Iris pigment epithelial cell (primary cell): ENCODE measurements at regions not wholly inside any gene's neighbourhood (a gene's known extent, or its start where the extent isn't known, plus 50 kb on each side); places are given as distances from the start of the nearest gene placed in this dataset.
"Not testable (repeated sequence)": the region's sequence is repeated elsewhere in the genome, so short reads cannot be mapped to it uniquely, and the experiment has no call there.

Experiments
- DNase-seq: peaks from one replicate; pipeline ENCODE4 v3.0.0-alpha.2; 2011; ENCODE audit warnings: low read depth

DNA sequence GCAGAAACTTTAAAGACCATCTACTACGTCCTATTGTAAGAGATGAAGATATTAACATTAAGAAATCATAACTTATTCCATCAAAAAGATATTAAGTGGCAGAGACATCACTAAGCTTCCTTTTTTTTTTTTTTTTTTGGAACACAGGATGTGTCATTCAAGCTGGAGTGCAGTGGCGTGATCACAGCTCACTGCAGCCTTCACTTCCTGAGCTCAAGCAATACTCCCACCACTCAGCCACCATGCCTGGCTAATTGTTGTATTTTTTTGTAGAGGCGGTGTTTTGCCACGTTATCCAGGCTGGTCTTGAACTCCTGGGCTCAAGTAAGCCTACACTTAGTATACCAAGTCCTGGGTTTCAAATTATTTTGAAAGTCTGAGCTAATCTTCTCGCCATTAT lies 169.7 kb upstream of the KCTD7 start:
- DNase-seq = peak; percentile 20

DNA sequence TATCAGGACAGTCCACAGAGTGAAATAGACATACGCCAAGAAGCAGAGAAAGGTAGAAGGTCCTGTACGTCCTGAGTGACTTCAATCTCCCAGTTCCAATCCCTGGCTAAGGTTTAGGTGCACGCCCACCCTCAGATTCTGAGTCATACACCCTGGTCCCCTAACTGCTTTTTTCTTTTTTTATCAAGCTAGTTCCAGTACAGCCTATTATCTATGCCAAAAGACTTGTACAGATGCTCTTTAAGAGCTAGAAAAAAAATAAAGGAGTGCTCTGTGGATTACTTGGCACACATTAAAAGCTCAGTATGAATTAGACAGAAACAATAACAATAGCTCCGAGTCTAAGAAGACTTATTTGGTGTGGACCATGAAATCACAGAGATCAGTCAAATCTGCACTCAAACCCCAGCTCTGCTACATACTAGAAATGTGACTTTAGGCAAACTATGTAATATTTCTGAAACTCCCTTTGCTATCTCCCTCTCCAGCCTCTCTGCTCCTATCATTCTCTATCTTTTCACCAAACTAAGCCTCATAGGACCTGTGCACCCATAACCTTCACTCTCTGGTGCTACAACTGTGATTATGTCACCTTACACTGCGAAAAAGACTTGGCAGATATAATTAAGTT lies 168.8 kb upstream of the KCTD7 start:
- DNase-seq = peak; percentile 26

GRCh38 chr7:66460921-66461361 lies 167.7 kb upstream of the KCTD7 start:
- no peak for DNase-seq

DNA sequence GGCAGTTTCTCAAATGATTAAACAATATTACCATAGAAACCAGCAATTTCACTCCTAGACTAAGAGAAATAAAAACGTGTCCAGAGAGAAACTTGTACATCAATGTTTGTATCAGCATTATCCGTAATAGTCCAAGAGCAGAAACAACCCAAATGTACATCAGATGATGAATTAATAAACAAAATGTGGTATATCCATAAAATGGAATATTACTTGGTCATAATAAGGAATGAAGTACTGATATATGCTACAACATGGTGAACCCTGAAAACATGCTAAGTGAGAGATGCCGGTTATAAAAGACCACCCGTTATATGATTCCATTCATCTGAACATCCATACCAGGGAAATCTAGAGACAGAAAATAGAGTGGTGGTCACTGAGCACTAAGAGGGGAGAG lies 167.3 kb upstream of the KCTD7 start:
- DNase-seq = not testable (repeated sequence)

- DNase-seq = not testable (repeated sequence)
Measured at GRCh38 chr7:66462831-66463230, 165.8 kb upstream of the KCTD7 start.

DNA sequence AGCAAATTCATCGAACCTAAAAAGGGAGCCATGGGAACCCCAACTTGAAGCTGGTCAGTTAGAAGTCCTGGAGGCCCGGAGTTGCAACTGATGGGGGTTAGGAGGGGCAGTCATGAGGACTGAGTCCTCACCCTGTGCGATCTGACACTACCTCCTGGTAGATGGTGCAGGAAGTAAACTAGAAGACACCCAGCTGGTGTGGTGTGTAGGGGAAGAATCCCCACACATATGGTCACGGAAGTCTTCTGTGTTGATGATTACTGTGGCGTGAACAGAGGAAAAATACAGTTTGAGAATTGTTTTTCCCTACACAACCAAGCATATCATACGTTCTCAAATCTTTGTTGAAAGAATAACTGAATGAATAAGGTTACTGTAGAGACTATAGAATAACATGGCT lies 164.6 kb upstream of the KCTD7 start:
- no peak for DNase-seq

DNA sequence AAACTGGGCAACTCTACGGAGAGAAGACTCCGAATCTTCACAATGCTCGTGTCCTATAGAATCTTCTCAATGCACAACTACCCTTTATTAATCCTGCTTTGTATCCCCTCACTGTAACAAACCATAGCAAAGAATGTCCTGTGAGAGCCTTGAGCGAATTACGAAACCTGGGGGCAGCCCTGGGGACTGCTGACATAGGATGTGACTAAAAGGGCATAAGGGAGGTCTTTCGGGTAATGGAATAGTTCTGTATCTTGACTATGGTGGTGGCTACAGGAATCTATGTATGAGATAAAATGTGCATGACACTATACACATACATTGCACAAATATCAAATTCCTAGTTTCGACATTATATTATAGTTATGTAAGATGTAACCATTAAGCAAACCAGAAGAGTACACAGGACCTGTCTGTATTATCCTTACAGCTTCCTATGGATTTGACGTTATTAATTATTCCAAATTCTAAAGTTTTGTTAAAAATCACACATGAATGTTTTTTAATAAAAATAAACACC lies 162.5 kb upstream of the KCTD7 start:
- DNase-seq = no peak

DNA sequence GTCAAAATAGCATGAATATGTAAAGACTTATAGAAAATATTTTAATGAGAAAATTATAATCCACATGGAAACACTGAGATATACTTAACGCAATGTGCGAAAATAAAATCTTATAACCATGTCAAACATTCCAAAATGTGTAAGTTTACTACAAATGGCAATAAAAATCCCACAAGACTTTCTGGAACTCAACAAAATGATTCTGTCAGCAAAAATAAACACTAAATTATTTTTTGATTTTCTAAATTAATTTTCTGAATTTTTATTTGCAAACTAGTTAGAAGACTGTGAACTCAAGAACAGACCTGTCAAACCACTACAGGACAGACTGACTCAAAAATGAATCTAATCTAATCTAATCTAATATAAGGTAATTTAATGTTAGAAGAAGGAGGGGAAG lies 160.8 kb upstream of the KCTD7 start:
- no peak for DNase-seq

DNA sequence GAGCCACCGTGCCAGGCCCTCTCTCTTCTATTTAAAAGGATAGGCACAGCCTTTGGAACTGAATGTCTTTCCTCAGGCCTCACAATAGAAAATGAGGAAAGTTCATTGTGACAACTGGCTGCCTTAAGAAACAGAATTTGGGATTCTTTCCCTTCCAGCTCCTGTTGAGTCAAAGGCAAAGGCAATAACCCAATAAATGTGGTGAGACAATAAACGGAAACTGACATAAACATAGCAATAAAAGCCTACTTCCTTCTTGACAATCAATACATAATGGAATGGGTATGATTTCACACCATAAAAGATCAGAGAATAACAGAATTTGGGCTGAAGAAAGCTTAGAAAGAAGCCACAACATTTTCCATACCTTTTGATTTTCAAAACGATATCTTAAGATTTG lies 155.6 kb upstream of the KCTD7 start:
- not testable (repeated sequence) for DNase-seq

GRCh38 chr7:66474441-66474840 lies 154.2 kb upstream of the KCTD7 start:
- DNase-seq = no peak

GRCh38 chr7:66476056-66476455 lies 152.6 kb upstream of the KCTD7 start:
- not testable (repeated sequence) for DNase-seq

GRCh38 chr7:66477822-66478397 lies 150.8 kb upstream of the KCTD7 start:
- not testable (repeated sequence) for DNase-seq

- not testable (repeated sequence) for DNase-seq
Measured at GRCh38 chr7:66481229-66481628, 147.5 kb upstream of the KCTD7 start.

DNA sequence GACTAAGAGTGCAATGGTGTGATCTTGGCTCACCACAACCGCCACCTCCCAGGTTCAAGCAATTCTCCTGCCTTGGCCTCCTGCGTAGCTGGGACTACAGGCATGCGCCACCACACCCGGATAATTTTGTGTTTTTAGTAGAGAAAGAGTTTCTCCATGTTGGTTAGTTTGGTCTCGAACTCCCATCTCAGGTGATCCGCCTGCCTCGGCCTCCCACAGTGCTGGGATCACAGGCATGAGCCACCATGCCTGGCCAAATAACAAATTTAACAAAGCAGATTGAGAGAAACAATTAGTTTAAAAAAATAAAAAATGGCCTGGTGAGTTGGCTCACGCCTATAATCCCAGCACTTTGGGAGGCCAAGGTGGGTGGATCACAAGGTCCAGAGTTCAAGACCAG lies 139.6 kb upstream of the KCTD7 start:
- DNase-seq = not testable (repeated sequence)

GRCh38 chr7:66489741-66490140 lies 138.9 kb upstream of the KCTD7 start:
- peak; percentile 42 for DNase-seq

GRCh38 chr7:66490979-66491378 lies 137.7 kb upstream of the KCTD7 start:
- DNase-seq = not testable (repeated sequence)

DNA sequence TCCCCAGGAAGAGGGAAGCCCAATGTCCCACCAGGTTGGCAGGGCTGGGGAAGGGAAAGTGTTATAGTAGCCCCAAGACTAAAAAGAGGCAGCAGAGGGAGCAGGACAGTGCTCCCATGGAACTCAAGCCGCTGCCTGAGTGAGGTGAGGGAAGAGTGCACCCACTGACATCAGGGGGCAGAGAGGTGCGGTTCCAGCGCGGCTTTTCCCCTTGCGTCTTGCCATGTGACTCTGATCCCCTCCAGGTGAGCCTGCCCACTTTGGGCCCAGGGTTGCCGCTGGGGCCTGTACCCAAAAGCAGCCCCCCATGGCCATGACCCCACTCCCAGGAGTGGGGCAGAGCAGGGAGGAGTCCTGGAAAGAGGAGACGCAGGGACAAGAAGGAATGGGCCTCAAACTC lies 136.3 kb upstream of the KCTD7 start:
- DNase-seq = not testable (repeated sequence)

- peak; percentile 97 for DNase-seq
Measured at GRCh38 chr7:66493235-66494205, 135.2 kb upstream of the KCTD7 start.

GRCh38 chr7:66497346-66497745 lies 131.3 kb upstream of the KCTD7 start:
- no peak for DNase-seq

- DNase-seq = no peak
Measured at GRCh38 chr7:66500087-66500486, 128.6 kb upstream of the KCTD7 start.

- no peak for DNase-seq
Measured at GRCh38 chr7:66502230-66503035, 126.2 kb upstream of the KCTD7 start.

GRCh38 chr7:66503036-66503370 lies 125.7 kb upstream of the KCTD7 start:
- DNase-seq = no peak
